Mesenteric fat pad (tissue), 1 donor: ENCODE measurements at regions not wholly inside any gene's neighbourhood (a gene's known extent, or its start where the extent isn't known, plus 50 kb on each side); places are given as distances from the start of the nearest gene placed in this dataset.

Experiments used
- DNase-seq: peaks from one replicate; pipeline ENCODE4 v3.0.0-alpha.2; 2020; ENCODE audit warnings: low spot score
- donor health status: DM: yes; HTN: yes; CAD: no.

- no peak for DNase-seq
These were observed 399.2 kb downstream of the VRK1 start for GRCh38 chr14:97196336-97196735.

DNA sequence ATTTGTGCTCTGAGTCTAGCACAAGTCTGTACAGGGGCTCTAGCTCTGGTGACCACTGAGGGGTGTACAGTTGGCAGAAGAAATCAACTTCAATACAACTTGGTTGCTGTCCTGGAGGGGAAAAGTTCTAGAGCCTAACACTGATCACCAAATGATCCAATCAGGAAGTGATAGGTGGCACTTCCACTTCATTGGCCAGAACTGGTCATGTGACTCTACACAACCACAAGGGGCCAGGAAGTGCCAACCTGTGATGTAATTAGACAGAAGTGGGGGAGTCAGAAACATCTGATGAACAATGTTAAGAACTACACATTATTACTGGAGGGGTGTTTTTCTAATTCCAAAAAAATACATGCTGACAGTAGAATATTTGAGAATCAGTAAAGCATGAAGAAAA, 401.6 kb downstream of the VRK1 start:
- DNase-seq = no peak

GRCh38 chr14:97200245-97200644, 403.1 kb downstream of the VRK1 start:
- no peak for DNase-seq

- DNase-seq = no peak
These were observed 409.7 kb downstream of the VRK1 start for GRCh38 chr14:97206916-97207315.

DNA sequence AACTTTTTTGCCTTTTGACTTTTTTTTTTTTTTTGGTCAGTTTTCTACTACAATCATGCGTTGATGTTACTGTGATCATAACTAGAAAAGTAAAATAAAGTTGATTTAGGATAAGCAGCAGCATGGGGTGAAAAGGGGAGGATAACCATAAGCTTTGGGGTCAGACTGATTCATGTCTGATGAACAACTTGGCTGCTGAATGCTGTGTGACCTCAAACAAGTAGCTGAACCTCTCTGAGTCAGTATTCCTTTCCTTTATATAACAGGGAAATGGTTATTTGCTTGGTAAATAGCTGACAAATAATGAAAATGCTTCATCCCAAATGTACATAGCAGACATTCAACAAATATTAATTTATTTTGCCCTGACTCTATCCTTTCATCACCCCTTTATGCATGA, 413.0 kb downstream of the VRK1 start:
- no peak for DNase-seq

- DNase-seq = no peak
These were observed 415.2 kb downstream of the VRK1 start for GRCh38 chr14:97212399-97212798.

DNA sequence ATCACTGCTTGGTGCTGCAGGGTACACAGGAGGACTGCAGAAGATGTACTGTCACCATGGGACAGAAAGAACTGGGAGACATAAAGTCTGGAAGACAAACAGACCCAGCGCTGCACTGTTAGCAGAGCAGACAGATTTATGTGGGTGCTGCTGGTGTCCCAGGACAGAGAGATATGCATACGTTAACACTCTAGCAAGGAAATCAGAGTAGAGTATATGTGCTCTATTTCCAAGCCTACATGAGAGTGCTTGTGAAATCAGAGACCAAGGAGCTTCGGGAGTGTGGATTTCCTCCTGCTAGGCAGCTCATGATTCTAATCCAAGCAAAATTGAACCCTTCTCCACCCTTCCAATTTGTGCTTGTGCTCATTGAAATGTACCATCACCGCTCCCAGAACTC, 416.5 kb downstream of the VRK1 start:
- DNase-seq = no peak

- DNase-seq = no peak
These were observed 418.2 kb downstream of the VRK1 start for GRCh38 chr14:97215263-97215969.

GRCh38 chr14:97217111-97217885, 420.1 kb downstream of the VRK1 start:
- DNase-seq = no peak

DNA sequence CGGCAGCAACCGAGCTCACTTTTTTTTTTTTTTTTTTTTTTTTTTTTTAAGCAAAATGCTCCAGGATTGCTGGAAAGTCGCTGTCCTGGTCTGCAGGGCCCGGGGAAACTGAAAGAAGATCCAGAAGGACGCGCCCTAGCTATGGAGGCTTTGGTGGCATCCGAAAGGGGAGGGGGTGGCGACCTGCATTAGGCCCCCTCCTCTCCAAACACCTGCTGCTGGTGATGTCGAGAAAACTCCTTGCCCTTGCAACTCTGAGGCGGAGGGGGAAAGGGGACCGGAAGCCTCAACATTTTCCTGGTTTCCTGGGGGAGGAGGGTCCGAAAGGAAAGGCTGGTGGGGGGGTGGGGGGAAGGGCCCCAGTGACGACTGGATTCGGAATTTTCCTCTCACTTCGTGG, 421.1 kb downstream of the VRK1 start:
- no peak for DNase-seq

DNA sequence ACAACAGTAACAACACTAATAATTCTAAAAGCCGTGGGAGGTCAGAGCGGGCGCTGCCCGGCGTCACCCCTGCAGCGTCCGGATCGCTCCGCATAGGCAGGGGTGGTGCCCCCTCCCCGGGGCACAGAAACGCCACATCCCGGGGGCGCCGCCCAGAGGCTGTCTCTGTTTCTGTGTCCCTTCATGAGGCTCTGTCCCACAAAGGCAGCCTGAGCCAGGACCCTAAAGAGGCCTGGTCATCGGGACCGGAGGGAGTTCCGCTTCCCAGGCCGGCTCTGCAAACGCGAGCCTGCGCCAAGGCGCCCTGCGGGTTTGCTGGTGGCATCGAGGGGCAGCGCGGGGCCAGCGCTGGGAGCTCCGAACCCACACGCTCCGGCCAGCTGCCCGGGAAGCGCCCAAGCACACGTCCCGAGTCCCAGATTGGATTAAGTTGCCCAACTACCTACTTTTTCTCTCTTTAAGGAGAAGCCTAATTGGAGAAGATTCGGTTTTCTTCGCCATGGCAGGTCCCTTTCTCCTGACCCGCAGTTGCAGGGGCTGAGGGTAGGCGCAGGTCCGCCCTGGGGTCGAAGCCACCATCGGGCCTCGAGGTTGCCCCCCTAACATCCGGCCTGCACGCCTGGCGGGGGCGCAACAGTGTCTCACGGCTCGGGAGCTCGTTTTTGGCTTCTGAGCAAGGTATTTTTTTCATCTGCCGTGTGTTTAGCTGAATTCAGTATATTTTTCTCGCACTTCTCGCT, 421.7 kb downstream of the VRK1 start:
- DNase-seq = no peak

DNA sequence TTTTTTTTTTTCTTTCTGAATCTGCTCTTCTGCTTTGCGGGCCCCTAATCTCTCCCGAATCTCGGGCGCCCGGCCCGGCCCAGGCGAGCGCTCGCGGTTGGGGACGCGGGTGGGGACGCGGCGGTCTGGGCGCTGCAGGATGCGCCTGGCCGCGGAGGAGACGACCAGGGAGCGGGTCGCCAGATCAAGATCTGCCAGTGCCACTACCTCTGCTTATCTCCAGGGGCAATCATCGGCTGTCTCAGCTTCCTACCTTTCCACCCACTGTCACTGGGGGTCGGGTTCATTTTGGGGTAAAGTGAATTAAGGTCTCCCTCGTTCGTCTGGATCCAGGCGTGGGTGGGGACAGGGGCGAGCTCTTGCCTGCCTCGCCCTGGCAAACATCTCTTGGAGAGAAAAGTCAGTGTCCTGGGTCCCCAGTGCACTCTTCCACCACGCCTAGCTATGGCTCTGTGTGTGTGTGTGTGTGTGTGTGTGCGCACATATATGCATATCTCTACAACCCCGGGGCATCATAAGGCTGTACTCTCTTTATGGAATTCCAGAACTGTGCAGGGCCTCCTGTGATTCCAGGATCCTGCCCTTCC, 422.3 kb downstream of the VRK1 start:
- no peak for DNase-seq

DNA sequence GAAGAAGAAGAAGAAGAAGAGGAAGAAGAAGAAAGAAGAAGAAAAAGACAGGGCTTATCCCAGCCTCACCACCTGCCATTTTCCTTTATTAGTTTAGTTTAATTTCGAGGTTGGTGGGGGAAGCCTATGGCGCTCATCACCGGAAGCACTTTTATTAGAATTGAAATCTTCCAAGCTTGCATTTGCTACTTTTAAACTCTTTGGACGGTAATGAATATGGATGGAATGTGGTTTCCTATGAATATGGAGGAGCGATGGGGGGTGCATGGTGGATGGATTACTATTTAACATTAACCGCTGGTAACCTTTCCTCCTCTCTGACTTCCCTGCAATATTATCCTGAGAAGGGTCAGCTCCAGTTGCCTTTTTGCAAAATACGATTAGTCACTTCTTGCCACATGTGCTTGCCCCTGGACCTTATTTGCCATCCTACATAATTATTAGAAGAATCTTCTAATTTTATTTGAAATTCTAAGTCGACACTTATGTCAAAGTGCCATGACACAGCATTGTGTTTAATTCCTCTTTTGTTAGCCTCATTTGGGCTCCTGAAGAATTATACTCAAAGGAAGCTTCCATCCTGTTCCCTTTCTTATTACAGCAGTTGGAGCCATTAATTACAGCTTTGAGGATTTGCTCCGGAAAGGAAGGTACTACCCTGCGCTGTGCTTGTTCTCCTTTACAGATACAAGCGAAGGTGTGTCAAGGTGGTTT, 424.5 kb downstream of the VRK1 start:
- no peak for DNase-seq

DNA sequence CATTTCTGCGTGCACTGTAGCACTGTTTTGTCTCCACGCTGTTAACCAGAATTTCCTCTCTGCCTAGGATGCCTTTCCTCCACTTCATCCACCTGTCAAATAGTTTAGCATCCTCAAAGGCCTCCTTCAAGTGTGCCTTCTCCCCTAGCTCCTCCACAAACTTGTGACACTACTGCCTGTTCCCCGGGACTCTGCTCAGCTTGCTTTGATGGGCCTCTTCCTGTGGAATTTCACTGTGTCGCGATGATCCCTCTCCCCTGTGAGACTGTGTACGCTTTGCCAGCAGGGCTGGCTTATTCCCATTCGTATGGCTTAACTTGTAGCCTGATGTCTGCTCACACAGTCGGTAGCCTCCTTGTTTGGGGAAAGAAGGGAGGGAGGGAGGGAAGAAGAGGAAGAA, 426.8 kb downstream of the VRK1 start:
- no peak for DNase-seq

DNA sequence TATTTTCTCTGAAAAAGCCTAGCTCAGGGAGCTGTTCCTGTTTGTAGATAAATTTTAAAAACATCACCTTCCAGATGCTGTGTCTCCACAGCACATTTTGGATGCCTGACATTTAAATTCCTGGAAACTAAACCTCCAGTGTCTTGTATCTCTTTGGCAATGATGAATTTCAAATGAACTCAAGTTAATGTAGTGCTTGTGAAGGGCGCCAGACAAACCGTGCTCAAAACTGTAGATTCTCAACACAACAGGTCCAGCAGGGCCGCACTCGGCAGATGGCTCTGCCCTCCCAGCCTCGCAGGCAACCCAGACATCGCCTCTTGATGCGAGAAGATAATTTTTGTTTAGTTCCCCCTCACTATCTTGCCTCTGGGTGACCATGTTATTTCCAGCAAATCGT, 432.9 kb downstream of the VRK1 start:
- DNase-seq = no peak

DNA sequence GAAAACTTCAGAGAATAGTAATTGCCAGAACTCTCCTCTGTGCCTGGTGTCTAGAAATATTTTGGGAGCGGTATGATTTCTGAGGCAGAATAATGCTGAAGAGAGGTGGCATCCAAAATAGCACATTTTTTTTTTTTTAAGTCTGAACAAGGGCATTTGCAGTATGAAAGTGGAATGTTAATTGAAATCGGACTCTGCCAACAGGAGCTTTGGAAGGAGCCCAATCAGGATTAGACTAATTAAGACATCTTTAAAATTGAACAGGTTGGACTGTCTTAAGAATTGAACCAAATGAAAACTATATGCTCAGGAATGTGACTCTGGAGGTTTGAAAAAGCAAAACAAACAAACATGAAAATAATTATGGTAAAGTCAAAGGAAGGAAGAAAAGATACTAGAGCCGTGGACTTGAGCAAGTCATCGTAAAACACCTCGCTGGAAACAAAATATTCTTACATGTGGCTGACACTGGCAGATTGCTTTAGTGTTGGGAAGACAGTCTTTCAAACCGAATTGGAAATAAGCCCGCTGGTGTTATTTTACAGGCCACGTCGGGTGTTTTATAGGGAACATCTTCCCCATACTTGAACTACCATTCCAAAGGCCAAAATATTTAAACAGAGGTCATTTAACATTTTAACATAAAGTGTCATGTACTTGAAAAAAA, 436.3 kb downstream of the VRK1 start:
- no peak for DNase-seq

DNA sequence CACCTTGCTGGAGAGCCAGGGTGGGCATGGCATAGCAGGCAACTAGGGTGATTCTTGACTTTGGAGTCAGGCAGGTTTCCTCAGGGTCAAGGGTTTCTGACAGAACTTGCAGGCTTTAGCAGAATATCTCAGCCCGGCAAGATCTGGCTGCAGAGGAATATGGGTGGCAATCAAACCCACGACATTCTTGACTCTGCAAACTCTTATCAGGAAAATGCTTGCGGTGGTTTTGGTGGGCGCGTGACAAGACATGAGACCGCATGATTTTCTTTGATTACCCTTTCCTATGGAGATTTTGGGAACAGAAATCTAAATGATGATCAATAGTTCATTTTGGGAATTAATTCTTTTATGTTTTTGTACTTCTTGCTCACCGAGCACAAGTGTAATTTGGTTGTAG, 449.5 kb downstream of the VRK1 start:
- DNase-seq = no peak

DNA sequence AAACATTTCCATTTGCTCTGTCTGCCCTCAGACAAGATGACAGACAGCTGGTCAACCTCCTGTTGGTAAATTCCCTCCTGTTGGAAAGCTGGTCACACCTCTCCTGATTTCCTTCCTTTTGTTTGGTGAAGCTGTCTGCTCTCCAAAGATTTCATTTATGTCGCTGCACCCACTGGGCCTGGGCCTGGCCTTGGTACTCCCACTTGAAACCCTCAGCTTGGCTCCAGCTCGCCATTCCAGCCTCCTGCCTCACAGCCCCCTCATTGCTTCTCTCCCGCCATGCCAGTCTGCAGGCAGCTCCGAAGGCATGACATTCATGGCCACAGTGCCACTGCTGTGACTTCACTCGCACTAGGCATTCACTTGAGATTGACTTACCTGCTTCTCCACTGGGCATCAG, 451.8 kb downstream of the VRK1 start:
- DNase-seq = no peak

- no peak for DNase-seq
These were observed 453.7 kb downstream of the VRK1 start for GRCh38 chr14:97250931-97251330.

DNA sequence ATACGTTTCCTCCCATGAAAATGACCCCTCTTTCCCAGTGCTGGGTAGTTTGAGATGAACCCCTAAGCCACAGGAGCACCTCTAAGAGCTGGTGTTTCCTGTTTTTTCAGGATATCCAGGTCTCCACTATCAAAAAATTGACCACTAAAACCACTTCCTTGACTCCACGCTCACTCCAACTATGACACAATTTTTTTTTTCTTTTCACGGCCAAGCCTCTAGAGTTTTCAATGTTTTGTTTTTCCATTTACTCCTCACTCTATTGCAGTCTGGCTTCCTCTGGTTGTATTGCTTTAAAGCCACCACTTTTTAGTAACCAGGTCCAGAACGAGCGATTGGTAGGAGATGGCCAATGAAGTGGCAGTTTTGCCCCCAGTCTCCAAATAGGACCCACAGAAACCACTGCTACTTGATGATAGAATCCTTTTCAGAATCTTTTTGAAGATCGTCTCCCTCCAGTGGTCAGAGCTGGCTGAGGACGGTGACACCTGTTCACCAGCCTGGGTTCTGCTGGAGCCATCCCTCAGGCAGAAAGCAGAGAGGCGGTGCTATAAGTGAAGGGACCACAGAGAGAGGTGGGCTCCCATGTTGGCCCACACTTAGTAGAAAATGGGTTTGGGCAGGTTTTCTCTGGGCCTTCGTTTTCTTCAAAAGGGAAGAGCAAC, 454.4 kb downstream of the VRK1 start:
- DNase-seq = no peak
